ENCODE measurements at regions not wholly inside any gene's neighbourhood (a gene's known extent, or its start where the extent isn't known, plus 50 kb on each side); places are given as distances from the start of the nearest gene placed in this dataset.

- no peak overlapping the region for H3K27ac ChIP-seq
- H3K36me3 ChIP-seq = no peaks in the 10 kb centered on the region
- H3K27me3 ChIP-seq (replicated peaks) = no peaks in the 10 kb centered on the region
- peaks cover 20% of the 10 kb centered on the region for H3K4me1 ChIP-seq (replicated peaks)
- no peak for DNase-seq (ENCODE audit: low read depth in 1 of 2, low spot score in 2 of 2)
- H3K9me3 ChIP-seq (replicated peaks) = no peaks in the 10 kb centered on the region
- no peak overlapping the region for H3K4me3 ChIP-seq
Observed at GRCh38 chr19:31548941-31549340, 199.7 kb upstream of the TSHZ3 start.

DNA sequence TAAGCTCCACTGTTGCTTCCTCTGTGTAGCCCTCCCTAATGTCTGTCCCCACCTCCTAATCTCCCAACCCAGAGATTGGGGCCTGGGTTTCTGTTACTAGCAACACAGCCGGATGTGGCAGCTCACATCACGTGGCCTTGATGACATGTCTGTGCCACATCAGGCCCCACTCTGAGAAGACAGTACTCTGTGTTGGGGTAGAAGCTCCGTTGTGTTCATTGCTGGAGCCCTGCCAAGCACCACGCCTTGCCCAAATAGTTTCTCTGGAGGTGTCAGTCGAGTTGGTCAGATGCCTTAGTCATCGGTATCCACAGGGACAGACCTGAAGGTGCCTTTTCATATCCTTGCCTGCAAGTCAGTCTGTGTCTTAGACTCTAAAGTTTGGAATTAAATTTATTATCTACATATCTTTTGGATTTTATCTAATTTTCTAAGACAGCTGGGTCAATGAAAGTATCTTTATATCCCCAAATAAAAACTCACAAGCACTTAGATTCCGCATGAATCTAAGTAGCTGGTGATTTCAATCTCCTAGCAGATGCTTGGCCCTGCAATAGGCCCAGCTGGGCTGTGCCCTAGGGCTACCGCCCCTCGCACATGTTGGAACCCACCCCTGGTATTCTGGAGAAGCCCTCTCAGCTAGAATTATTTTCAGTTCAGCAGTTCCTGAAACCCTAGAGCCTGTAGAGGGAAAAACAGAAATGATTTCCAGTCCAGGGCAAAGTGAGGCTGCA is 204.0 kb upstream of the TSHZ3 start:
- H3K27ac ChIP-seq = peak overlapping the region; percentile 92
- no peaks in the 10 kb centered on the region for H3K27me3 ChIP-seq (replicated peaks)
- H3K36me3 ChIP-seq = no peaks in the 10 kb centered on the region
- H3K9me3 ChIP-seq (replicated peaks) = no peaks in the 10 kb centered on the region
- peak; percentile 90 to 96 for DNase-seq (ENCODE audit: low read depth in 1 of 2, low spot score in 2 of 2)
- H3K4me1 ChIP-seq (replicated peaks) = peaks cover 36% of the 10 kb centered on the region
- no peak overlapping the region for H3K4me3 ChIP-seq

GRCh38 chr19:31553846-31554215 is 204.6 kb upstream of the TSHZ3 start:
- H3K36me3 ChIP-seq = no peaks in the 10 kb centered on the region
- H3K9me3 ChIP-seq (replicated peaks) = no peaks in the 10 kb centered on the region
- peak; percentile 97 for DNase-seq (ENCODE audit: low read depth in 1 of 2, low spot score in 2 of 2)
- H3K27ac ChIP-seq = peak overlapping the region; percentile 92
- H3K4me1 ChIP-seq (replicated peaks) = peaks cover 36% of the 10 kb centered on the region
- H3K27me3 ChIP-seq (replicated peaks) = no peaks in the 10 kb centered on the region
- H3K4me3 ChIP-seq = no peak overlapping the region

DNA sequence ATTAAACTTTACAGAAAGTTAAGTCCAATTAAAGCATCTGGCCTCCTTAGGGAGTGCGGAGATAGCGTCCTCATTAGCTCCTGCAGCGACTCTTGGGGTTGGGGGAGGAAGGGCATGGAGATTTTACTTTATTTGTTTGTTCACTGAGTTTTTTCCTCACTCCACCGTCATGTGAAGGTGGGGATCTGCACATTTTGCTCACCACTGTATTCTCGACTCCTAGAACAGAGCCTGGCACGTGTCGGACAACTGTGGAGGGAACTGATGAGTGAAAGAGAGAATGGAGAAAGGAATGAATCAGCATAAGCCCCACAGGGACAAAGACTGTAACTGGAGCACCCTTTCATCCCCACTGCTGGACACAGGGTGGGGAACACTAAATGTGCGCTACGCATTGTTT is 205.1 kb upstream of the TSHZ3 start:
- Histone ChIP-seq H3K27ac (peak overlapping the region; percentile 92), H3K36me3 (no peaks in the 10 kb centered on the region), H3K4me1 (replicated peaks) (peaks cover 36% of the 10 kb centered on the region), H3K27me3 (replicated peaks) (no peaks in the 10 kb centered on the region), H3K4me3 (no peak overlapping the region), H3K9me3 (replicated peaks) (no peaks in the 10 kb centered on the region)
- no peak for DNase-seq (ENCODE audit: low read depth in 1 of 2, low spot score in 2 of 2)

- Histone ChIP-seq H3K27ac (no peak overlapping the region), H3K9me3 (replicated peaks) (no peaks in the 10 kb centered on the region; the same call in 1 of the 2 replicates), H3K4me3 (no peak overlapping the region), H3K27me3 (replicated peaks) (no peaks in the 10 kb centered on the region), H3K4me1 (replicated peaks) (peaks cover 49% of the 10 kb centered on the region), H3K36me3 (no peaks in the 10 kb centered on the region)
- DNase-seq (ENCODE audit: low read depth in 1 of 2, low spot score in 2 of 2) = no peak
Observed at GRCh38 chr19:31555634-31556215, 206.5 kb upstream of the TSHZ3 start.

- Histone ChIP-seq H3K9me3 (replicated peaks) (no peaks in the 10 kb centered on the region; the same call in 1 of the 2 replicates), H3K27ac (peak overlapping the region; percentile 66), H3K36me3 (no peaks in the 10 kb centered on the region), H3K4me1 (replicated peaks) (peaks cover 25% of the 10 kb centered on the region), H3K27me3 (replicated peaks) (no peaks in the 10 kb centered on the region), H3K4me3 (no peak overlapping the region)
- DNase-seq (ENCODE audit: low read depth in 1 of 2, low spot score in 2 of 2) = no peak
Observed at GRCh38 chr19:31559494-31559893, 210.3 kb upstream of the TSHZ3 start.

DNA sequence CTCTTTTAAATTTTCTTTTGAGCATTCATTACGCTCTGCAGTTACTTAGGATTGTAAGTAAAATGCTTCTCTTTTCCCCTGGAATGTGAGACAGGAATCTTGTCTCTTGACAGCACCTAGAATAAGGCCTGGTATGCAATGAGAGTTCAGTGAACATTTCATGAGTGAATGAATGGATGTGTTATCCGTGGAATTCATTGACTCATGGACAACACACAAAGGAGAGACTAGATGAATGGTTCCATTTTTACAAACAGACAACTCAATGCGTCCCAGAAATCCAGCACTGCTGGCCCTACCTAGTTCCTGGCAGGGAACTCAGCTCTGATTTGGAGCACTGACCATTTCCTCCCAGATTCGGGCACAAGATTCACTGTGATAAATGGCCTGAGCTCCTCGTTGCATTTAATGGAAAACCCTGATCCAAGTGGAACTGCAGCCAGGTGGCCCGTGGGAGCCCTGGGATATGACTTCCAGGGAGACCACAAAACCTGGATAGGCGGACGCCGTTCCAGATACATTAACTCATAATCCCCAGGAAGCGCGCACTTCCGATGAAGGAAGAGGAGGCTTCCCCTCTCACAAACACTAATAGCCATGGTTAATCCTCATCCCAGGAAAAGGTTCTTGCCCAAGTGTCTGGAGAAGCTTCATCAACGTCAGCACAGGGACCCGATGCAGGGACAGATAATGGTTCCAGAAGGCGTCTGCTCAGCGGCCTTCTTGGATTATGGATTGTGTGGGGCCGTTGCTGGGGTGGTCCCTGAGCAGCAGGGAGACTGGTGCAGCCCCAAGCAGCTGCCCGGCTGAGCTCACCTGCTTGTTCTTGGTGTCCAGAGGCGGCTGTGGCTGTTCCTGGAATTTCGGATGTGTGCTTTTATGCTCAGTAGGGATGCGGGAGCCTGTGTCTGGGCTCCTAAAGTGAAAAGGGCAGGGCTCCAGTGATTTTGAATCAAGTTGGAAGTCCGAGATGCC is 211.1 kb upstream of the TSHZ3 start:
- Histone ChIP-seq H3K4me3 (no peak overlapping the region), H3K27ac (peak overlapping the region; percentile 66), H3K27me3 (replicated peaks) (no peaks in the 10 kb centered on the region), H3K36me3 (no peaks in the 10 kb centered on the region), H3K9me3 (replicated peaks) (no peaks in the 10 kb centered on the region; the same call in 1 of the 2 replicates), H3K4me1 (replicated peaks) (peaks cover 16% of the 10 kb centered on the region)
- DNase-seq (ENCODE audit: low read depth in 1 of 2, low spot score in 2 of 2) = peak in 1 of 2 experiments; percentile 45

DNA sequence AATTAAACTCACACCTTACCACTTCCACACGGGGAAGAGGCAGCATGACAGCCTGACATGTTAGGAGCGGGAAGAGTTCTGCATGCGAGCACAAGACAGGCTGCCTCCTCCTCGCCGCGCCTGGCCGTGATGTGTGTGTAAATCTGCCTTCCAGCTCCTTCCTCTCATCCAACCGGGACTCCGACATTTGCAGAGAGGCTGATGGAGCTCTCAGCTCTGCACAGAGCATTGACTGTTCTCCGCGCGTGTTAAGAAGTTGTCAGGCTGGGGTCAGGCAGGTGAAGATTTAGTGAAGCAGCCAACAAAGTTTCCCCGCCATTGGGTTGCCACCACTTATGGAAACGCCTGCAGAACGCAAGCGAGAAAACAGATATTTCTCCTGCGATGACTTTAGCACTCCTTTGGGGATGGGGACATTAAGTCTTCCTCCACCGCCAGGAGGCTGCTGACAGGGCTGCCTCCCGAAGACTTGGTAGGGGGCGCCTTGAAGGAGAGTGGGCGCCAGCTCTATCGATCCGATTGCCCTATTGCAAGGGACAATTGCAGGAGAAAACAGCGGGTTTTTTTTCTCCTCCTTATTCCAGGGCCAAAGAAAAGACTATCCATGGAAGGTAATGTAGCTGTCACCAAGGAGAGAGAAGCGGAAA is 213.9 kb upstream of the TSHZ3 start:
- H3K9me3 ChIP-seq (replicated peaks) = no peaks in the 10 kb centered on the region; the same call in 1 of the 2 replicates
- H3K27ac ChIP-seq = no peak overlapping the region
- no peaks in the 10 kb centered on the region for H3K27me3 ChIP-seq (replicated peaks)
- H3K4me1 ChIP-seq (replicated peaks) = peaks cover 14% of the 10 kb centered on the region
- DNase-seq (ENCODE audit: low read depth in 1 of 2, low spot score in 2 of 2) = no peak
- H3K4me3 ChIP-seq = no peak overlapping the region
- H3K36me3 ChIP-seq = no peaks in the 10 kb centered on the region

DNA sequence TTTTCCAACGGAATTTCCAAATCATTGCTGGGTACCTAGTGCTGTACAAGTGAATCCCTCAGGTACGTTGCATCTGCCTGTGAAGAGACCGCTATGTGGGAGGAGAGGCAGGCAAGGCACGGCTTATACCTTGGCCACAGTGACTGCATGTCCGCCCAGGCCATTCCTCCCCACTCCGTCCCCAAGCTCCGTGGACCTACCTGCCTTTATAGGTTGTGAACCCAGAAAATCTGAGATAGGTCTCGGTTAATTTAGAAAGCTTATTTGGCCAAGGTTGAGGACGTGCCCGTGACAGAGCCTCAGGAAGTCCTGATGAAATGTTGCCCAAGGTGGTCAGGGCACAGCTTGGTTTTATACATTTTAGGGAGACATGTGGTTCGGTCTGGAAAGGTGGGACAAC is 218.5 kb upstream of the TSHZ3 start:
- Histone ChIP-seq H3K27ac (no peak overlapping the region), H3K4me3 (no peak overlapping the region), H3K9me3 (replicated peaks) (no peaks in the 10 kb centered on the region), H3K4me1 (replicated peaks) (peaks cover 4% of the 10 kb centered on the region; the same call in 1 of the 2 replicates), H3K27me3 (replicated peaks) (no peaks in the 10 kb centered on the region), H3K36me3 (no peaks in the 10 kb centered on the region)
- no peak for DNase-seq (ENCODE audit: low read depth in 1 of 2, low spot score in 2 of 2)

DNA sequence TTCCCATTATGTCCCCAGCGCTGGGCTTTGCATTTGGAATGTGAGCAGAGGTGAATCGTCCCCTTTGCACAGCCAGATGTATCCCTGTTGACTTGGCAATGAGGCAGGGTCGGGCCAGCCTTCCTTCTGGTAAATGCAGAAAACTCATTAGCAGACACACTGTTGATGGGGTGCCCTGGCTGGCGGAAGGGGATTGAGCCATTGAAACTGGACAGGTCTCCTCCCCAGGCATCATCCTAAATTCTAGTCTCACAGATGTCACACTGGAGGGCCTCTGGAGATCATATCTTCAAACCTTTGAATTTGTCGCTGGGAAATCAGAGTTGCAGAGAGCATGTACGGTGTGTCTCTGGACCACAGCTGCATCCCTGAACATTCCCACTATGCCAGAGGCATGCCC is 219.5 kb upstream of the TSHZ3 start:
- no peak overlapping the region for H3K27ac ChIP-seq
- H3K9me3 ChIP-seq (replicated peaks) = no peaks in the 10 kb centered on the region
- H3K4me1 ChIP-seq (replicated peaks) = peaks cover 4% of the 10 kb centered on the region; the same call in 1 of the 2 replicates
- DNase-seq (ENCODE audit: low read depth in 1 of 2, low spot score in 2 of 2) = no peak
- H3K4me3 ChIP-seq = no peak overlapping the region
- H3K36me3 ChIP-seq = no peaks in the 10 kb centered on the region
- no peaks in the 10 kb centered on the region for H3K27me3 ChIP-seq (replicated peaks)

- no peak overlapping the region for H3K4me3 ChIP-seq
- H3K27me3 ChIP-seq (replicated peaks) = no peaks in the 10 kb centered on the region
- no peak for DNase-seq (ENCODE audit: low read depth in 1 of 2, low spot score in 2 of 2)
- no peaks in the 10 kb centered on the region for H3K9me3 ChIP-seq (replicated peaks)
- H3K4me1 ChIP-seq (replicated peaks) = peaks cover 4% of the 10 kb centered on the region; the same call in 1 of the 2 replicates
- H3K27ac ChIP-seq = no peak overlapping the region
- no peaks in the 10 kb centered on the region for H3K36me3 ChIP-seq
Observed at GRCh38 chr19:31570718-31571117, 221.5 kb upstream of the TSHZ3 start.

- Histone ChIP-seq H3K9me3 (replicated peaks) (no peaks in the 10 kb centered on the region), H3K36me3 (no peaks in the 10 kb centered on the region), H3K4me1 (replicated peaks) (peaks cover 4% of the 10 kb centered on the region; the same call in 1 of the 2 replicates), H3K27me3 (replicated peaks) (no peaks in the 10 kb centered on the region), H3K27ac (no peak overlapping the region), H3K4me3 (no peak overlapping the region)
- no peak for DNase-seq (ENCODE audit: low read depth in 1 of 2, low spot score in 2 of 2)
Observed at GRCh38 chr19:31572102-31572975, 223.1 kb upstream of the TSHZ3 start.

DNA sequence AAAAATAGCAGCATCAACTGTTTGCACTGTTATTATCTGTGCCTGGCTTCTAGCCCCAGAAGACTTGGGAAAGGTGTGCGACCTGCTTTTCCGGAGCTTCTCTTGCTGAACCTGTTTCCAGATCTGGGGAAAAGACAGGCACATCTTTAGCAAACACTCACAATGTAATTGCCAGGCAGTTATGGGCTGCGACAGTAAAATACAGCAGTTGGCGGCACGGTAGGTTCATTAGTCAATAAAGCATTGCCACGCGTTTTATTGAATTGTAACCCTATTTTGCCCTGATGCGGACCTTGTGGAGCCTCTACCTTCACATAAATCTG is 223.7 kb upstream of the TSHZ3 start:
- H3K27me3 ChIP-seq (replicated peaks) = no peaks in the 10 kb centered on the region
- H3K36me3 ChIP-seq = no peaks in the 10 kb centered on the region
- H3K4me1 ChIP-seq (replicated peaks) = peaks cover 4% of the 10 kb centered on the region; the same call in 1 of the 2 replicates
- no peak for DNase-seq (ENCODE audit: low read depth in 1 of 2, low spot score in 2 of 2)
- no peaks in the 10 kb centered on the region for H3K9me3 ChIP-seq (replicated peaks)
- H3K4me3 ChIP-seq = no peak overlapping the region
- H3K27ac ChIP-seq = no peak overlapping the region
